Ovary (tissue), 7 donors: ENCODE measurements at regions not wholly inside any gene's neighbourhood (a gene's known extent, or its start where the extent isn't known, plus 50 kb on each side); places are given as distances from the start of the nearest gene placed in this dataset.

Source experiments
- DNase-seq, 5 donors: peaks; one replicate each; pipeline ENCODE4 v3.0.0-alpha.2; 2019 to 2020
- H3K27ac ChIP-seq, 2 donors: fragments of 200-600 bp; one replicate each; pipeline versions ENCODE4 v1.5.1 to v1.8.0; 2019 to 2022
- H3K27me3 ChIP-seq: fragments of 200-600 bp; one replicate; pipeline ENCODE4 v1.8.0; 2022
- H3K36me3 ChIP-seq: fragments of 200-600 bp; sonication (generic); one replicate; pipeline ENCODE4 v1.5.1; 2019
- H3K4me1 ChIP-seq: one replicate; pipeline ENCODE4 v1.8.1; 2013; ENCODE audit warnings: mild to moderate bottlenecking, moderate library complexity; ENCODE audit not compliant: insufficient read depth
- H3K4me3 ChIP-seq: fragments of 200-600 bp; sonication (generic); one replicate; pipeline ENCODE4 v1.5.1; 2017
- H3K9me3 ChIP-seq, 2 donors: fragments of 200-600 bp in 1 of 2; sonication (generic) in 1 of 2; one replicate each; pipeline versions ENCODE4 v1.5.1 to v1.8.1; 2013 to 2019; ENCODE audit warnings: mild to moderate bottlenecking in 1 of 2, moderate library complexity in 1 of 2
- EP300 ChIP-seq: sonication (generic); formaldehyde crosslinking; IDR thresholded peaks from one replicate; pipeline ENCODE4 v1.6.1; 2017; ENCODE audit warnings: antibody characterized with exemption
- POLR2A ChIP-seq: fragments of 450-650 bp; IDR thresholded peaks from one replicate; pipeline ENCODE4 v1.6.1; 2017; ENCODE audit warnings: antibody characterized with exemption, mild to moderate bottlenecking, moderate library complexity
- WGBS, 3 donors: extraction: QIAGEN DNeasy Blood & Tissue Kit in 1 of 3; methylation state at CpG; one replicate each; pipeline versions ENCODE4 v1.1.5 to v1.1.7; 2013 to 2017; 5-methylcytosine and 5-hydroxymethylcytosine counted together
- intact Hi-C, 4 donors: fragments of 100-400 bp; cut with DNase I; formaldehyde crosslinking; loops; one replicate each; pipeline versions ENCODE4 v1.11.0 to v1.15.1; 2022 to 2023
- TF ChIP-seq, protein P1 (sequence below), 3 donors: fragments of 450-650 bp in 2 of 3; fragments of 200-600 bp in 1 of 3; IDR thresholded peaks; one replicate each; pipeline versions ENCODE4 v1.5.1 to v1.8.0; 2016 to 2022; ENCODE audit warnings: antibody characterized with exemption in 3 of 3, mild to moderate bottlenecking in 1 of 3
- donor health status: DM: no; HTN: no; CAD: no; lungs with moderate emphysema.
- donor health status: DM: no; HTN: no; CAD: no.
- donor health status: Bipolar disorder and iron deficiency.
- donor health status: DM: no; HTN: no; CAD: no.
- donor health status: DM: yes; HTN: yes; CAD: no.

DNA sequence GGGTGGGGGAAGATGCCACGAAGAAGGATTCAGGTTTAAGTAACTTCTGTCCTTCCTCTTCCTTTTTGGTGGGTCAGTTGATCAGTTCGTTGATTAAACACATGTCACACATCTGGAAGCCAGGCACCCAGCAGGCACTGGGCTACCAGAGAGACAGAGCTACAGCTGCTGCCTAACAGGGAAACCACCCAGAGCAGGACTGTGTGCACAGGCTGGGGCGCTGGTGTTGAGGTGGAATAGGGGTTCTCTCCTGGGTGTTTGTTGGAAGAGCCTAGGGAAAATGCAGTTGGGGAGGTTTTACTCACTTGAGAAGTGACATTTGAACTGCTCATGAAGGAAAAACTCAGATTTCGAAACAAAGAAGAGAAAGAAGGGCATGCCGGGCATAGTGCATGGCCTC is 152.4 kb downstream of the IRX5 start:
- H3K27me3 ChIP-seq: no peaks in the 10 kb centered on the region
- 85 to 88% (median 87%) methylated on average over 5 of the region's 5 CpGs for WGBS, 3 donors

DNA sequence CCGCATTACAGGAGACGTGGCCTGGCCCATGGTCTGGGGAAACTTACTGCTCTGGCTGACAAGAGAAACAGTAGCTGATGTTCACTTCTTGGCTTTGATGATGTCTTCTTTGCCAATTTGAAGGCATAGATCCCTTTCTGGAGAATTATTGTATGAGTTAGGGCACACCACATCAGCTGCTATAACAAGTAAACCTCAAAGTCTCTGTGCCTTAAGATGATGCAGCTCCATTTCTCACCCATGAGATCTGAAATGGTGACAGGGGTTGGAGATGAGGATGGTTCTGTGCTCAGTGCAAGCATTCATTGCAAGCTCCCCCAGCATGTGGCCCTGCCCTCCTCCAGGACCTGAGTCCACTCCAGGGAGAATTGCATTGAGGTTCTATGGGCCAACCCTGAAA is 157.4 kb downstream of the IRX5 start:
- no peak overlapping the region for H3K4me3 ChIP-seq
- H3K4me1 ChIP-seq: no peaks in the 10 kb centered on the region
- TF ChIP-seq POLR2A: no peak
- TF ChIP-seq EP300: no peak
- TF ChIP-seq, protein P1, sequence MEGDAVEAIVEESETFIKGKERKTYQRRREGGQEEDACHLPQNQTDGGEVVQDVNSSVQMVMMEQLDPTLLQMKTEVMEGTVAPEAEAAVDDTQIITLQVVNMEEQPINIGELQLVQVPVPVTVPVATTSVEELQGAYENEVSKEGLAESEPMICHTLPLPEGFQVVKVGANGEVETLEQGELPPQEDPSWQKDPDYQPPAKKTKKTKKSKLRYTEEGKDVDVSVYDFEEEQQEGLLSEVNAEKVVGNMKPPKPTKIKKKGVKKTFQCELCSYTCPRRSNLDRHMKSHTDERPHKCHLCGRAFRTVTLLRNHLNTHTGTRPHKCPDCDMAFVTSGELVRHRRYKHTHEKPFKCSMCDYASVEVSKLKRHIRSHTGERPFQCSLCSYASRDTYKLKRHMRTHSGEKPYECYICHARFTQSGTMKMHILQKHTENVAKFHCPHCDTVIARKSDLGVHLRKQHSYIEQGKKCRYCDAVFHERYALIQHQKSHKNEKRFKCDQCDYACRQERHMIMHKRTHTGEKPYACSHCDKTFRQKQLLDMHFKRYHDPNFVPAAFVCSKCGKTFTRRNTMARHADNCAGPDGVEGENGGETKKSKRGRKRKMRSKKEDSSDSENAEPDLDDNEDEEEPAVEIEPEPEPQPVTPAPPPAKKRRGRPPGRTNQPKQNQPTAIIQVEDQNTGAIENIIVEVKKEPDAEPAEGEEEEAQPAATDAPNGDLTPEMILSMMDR (IDR thresholded peaks at IDR 0.05): no peak
- no peak overlapping the region for H3K27ac ChIP-seq
- no peaks in the 10 kb centered on the region for H3K36me3 ChIP-seq
- intact Hi-C loops: no loop called here
- DNase-seq: no peak
- WGBS, 3 donors: 90 to 100% (median 94%) methylated on average over 2 of the region's 2 CpGs
- H3K9me3 ChIP-seq: no peaks in the 10 kb centered on the region
- H3K27me3 ChIP-seq: no peaks in the 10 kb centered on the region

More for the DNA sequence above, 152.4 kb downstream of the IRX5 start:
- intact Hi-C loops: no loop called here
- Histone ChIP-seq H3K9me3 (no peaks in the 10 kb centered on the region), H3K4me3 (no peak overlapping the region), H3K36me3 (no peaks in the 10 kb centered on the region), H3K4me1 (no peaks in the 10 kb centered on the region), H3K27ac (no peak overlapping the region)
- no peak for DNase-seq
- TF ChIP-seq, protein P1 (IDR thresholded peaks at IDR 0.05): no peak
- TF ChIP-seq EP300 (no peak), POLR2A (no peak)

DNA sequence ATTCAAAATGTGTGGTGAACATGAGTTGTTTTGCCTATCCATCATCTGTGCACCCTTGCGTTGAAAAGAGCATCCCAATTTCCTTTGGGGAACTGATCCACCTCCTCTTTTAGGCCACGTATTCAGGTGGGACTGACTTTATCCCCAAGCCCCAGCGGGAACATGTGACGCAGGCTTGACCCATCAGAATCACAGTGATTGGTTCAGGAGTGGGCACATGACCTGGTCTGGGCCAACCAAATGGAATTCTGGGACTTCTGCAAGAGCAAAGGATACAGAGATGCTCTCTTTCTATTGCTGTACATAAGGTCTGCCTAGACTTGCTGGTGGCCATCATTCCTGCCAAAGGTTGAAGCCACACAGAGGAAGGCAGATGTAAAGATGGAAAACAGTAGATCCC is 158.9 kb downstream of the IRX5 start:
- H3K36me3 ChIP-seq: no peaks in the 10 kb centered on the region
- no peaks in the 10 kb centered on the region for H3K9me3 ChIP-seq
- intact Hi-C loops: no loop called here
- H3K27me3 ChIP-seq: no peaks in the 10 kb centered on the region
- 88 to 96% (median 93%) methylated on average over 4 of the region's 4 CpGs for WGBS, 3 donors
- DNase-seq: no peak
- no peak overlapping the region for H3K4me3 ChIP-seq
- TF ChIP-seq EP300: no peak
- no peak for TF ChIP-seq POLR2A
- TF ChIP-seq, protein P1 (IDR thresholded peaks at IDR 0.05): no peak
- H3K27ac ChIP-seq: no peak overlapping the region
- no peaks in the 10 kb centered on the region for H3K4me1 ChIP-seq

DNA sequence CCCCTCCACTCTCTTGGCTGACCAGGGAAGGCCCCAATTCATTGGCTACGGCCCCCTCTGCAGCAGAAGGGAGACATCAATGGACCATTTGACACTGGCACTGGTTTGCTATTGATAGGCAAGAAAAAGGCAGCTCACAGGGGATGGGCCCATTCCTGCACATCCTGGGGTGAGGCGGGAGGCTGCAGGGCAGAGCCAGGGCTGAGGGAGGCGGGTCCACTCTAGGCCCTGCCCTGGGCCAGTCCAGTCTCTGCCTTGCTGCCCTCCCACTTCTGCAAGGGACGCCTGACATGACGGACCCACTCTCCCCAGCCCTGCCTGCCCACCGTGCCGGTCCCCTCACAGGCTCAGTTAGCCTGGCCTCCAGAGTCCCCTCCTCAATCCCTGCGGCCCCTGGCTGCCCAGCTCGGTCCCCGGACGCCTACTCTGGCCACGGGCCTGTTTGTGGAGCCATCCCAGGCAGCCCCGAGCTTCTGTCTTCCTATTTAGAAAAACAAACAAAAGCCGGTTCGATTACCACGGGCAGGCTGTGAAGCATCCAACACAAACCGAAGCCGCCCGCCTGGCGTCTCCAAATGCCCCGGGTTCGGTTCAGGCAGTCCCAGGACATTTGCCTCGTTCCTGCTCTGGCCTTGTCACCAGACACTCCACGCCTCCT is 160.7 kb downstream of the IRX5 start:
- Histone ChIP-seq H3K27ac (no peak overlapping the region), H3K27me3 (no peaks in the 10 kb centered on the region), H3K4me3 (no peak overlapping the region), H3K9me3 (no peaks in the 10 kb centered on the region), H3K4me1 (no peaks in the 10 kb centered on the region), H3K36me3 (no peaks in the 10 kb centered on the region)
- intact Hi-C loops: no loop called here
- WGBS, 3 donors: 59 to 71% (median 65%) methylated on average over 19 to 24 of the region's 24 CpGs
- DNase-seq: no peak
- TF ChIP-seq EP300 (no peak), POLR2A (no peak)
- TF ChIP-seq, protein P1 (IDR thresholded peaks at IDR 0.05): no peak
